ENCODE measurements at regions not wholly inside any gene's neighbourhood (a gene's known extent, or its start where the extent isn't known, plus 50 kb on each side); places are given as distances from the start of the nearest gene placed in this dataset.

- no peak for TF ChIP-seq ZNF670 (tag by site-specific recombination; IDR thresholded peaks at IDR 0.05; ENCODE audit: low read depth)
- no peak for TF ChIP-seq KLF9 (tag by site-specific recombination; IDR thresholded peaks at IDR 0.05; ENCODE audit: low read depth)
Measured at GRCh38 chr5:1718669-1719068, 81.0 kb downstream of the MRPL36 start.

Measured in HEK293 (cell line).